HAP-1 (cell line): ENCODE measurements at regions not wholly inside any gene's neighbourhood (a gene's known extent, or its start where the extent isn't known, plus 50 kb on each side); places are given as distances from the start of the nearest gene placed in this dataset.
A peak's percentile ranks its signal among the peaks of the same experiment; 100 is the strongest.

Experiments used
- DNase-seq, 2 experiments: peaks; one replicate each; pipeline ENCODE4 v3.0.0-alpha.2; 2016 to 2020; ENCODE audit warnings: low spot score in 2 of 2
- H3K27me3 ChIP-seq: fragments of 250-450 bp; sonication (Bioruptor Pico); 2 replicates; pipeline ENCODE4 v1.5.1; 2020; ENCODE audit warnings: low read depth, mild to moderate bottlenecking, moderate library complexity
- H3K36me3 ChIP-seq: fragments of 250-450 bp; sonication (Bioruptor Pico); replicated peaks from 2 replicates; pipeline ENCODE4 v1.5.1; 2020; ENCODE audit warnings: mild to moderate bottlenecking
- H3K4me1 ChIP-seq: fragments of 250-450 bp; sonication (Bioruptor Pico); 2 replicates; pipeline ENCODE4 v1.5.1; 2020; ENCODE audit warnings: mild to moderate bottlenecking
- H3K4me3 ChIP-seq: fragments of 250-450 bp; sonication (Bioruptor Pico); 2 replicates; pipeline ENCODE4 v1.5.1; 2020; ENCODE audit warnings: mild to moderate bottlenecking, moderate library complexity
- H3K9me3 ChIP-seq: fragments of 250-450 bp; sonication (Bioruptor Pico); 2 replicates; pipeline ENCODE4 v1.5.1; 2020; ENCODE audit warnings: mild to moderate bottlenecking, moderate library complexity
- in situ Hi-C: fragments of 300-500 bp; cut with MboI; formaldehyde crosslinking; loops from 3 replicates; pipeline ENCODE4 v1.14.3; 2020; ENCODE audit warnings: low sequenced_read_pairs, inconsistent platforms, mixed read lengths

DNA sequence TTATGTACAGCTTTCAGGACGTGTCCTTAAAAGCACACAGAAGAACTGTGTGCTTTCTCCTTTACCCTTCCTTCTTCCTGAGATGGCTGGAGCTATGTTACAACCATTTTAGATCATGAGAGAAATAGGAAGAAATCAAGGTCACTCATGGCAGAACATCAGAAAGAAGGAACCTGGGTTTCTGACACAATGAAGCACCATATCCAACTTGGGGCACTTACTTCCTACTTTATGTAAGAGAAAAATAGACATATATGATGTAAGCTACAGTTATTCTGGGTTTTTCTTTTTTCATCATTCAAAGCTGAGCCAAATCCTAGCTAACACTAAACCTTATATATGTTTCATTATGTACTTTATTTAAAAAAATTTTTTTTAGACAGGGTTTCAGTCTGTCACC lies 79.5 kb downstream of the FAM161A start:
- no peaks in the 10 kb centered on the region for H3K9me3 ChIP-seq
- H3K27me3 ChIP-seq = no peaks in the 10 kb centered on the region
- no peak overlapping the region for H3K4me3 ChIP-seq
- no peaks in the 10 kb centered on the region for H3K36me3 ChIP-seq
- no peaks in the 10 kb centered on the region; the same call in 1 of the 2 replicates for H3K4me1 ChIP-seq
- no peak for DNase-seq
- in situ Hi-C loops = no loop called here

DNA sequence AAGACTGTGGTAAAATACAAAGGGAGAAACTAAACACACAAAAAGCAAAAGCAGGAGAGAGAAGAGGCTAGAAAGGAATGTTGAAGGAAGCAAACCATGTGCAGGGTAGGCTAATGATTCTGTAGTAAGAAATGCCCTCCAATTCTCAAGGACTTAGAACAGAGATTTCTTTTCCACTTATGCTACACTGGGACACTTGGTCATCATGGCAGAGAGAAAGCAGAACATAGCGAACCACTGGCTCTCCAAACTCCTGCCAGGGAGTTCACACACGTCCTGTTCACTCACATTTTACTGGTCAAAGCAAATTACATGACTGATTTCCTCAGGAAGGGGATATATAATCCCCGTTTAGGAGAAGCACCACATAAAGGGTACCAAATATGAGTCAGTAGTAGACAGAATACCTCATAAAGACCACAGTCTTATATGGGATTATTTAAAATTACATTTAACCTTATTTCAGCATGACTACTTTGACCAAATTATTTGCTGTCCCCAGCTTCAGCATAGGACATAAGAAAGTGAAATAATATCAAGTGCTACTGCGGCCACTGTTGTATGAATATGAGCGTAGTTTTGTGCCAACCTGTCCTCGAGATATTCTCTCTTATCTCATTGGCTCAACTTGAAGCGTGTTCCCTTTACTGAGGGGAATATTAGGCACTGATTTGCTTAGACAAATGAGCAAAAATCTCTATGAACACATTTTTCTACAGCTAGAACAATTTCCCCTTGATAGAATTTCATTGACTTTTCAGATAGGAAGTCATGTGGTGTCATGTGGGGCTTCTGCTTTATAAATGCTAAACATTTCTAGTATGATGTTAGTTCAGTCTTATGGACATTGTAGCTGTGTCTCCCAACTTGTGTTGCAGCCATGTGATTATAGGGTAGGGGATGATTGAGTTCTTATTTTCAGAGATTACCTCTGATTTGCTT lies 81.7 kb downstream of the FAM161A start:
- Histone ChIP-seq H3K4me1 (no peaks in the 10 kb centered on the region; the same call in 1 of the 2 replicates), H3K36me3 (no peaks in the 10 kb centered on the region), H3K4me3 (no peak overlapping the region), H3K27me3 (no peaks in the 10 kb centered on the region), H3K9me3 (no peaks in the 10 kb centered on the region)
- DNase-seq = no peak
- in situ Hi-C loops = no loop called here

DNA sequence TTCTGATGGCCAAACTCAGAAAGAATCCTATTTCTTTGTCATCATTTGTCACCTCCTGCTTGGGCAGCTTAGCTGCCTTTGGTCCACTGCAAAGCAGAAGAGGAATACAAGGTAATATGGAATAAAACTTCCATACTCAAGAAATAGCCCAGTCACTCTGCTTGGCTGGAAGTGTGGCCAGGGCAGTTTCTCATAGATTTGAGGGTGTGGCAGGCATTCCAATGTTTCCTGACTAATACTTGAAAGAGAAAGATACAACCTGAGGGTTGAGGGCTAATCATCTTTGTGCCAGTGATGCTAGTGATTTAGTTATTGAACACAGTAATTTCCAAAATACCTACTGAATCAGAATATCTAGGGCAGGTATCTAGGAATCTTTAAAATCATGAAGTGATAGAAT lies 83.1 kb downstream of the FAM161A start:
- DNase-seq = no peak
- Histone ChIP-seq H3K36me3 (no peaks in the 10 kb centered on the region), H3K9me3 (no peaks in the 10 kb centered on the region), H3K27me3 (no peaks in the 10 kb centered on the region), H3K4me1 (no peaks in the 10 kb centered on the region; the same call in 1 of the 2 replicates), H3K4me3 (no peak overlapping the region)
- in situ Hi-C loops = no loop called here

DNA sequence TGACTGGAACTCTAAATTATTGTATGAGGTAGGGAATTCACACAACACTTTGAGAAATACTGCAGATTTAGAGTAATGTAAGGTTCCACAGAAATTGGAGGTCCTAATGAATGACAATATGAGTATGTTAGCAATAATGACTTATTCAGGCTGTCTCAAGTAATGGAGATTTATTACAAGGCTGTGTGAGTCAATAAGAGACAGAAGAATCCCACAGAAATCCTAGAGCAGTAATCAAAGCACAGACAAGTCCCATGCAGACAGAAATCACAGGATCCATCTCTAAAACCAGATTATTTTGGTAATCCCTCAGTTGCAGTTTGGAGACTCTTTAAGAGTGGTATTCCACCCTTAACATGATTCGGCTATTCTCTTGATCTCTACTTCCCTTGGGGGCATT lies 83.6 kb downstream of the FAM161A start:
- in situ Hi-C loops = no loop called here
- DNase-seq = no peak

DNA sequence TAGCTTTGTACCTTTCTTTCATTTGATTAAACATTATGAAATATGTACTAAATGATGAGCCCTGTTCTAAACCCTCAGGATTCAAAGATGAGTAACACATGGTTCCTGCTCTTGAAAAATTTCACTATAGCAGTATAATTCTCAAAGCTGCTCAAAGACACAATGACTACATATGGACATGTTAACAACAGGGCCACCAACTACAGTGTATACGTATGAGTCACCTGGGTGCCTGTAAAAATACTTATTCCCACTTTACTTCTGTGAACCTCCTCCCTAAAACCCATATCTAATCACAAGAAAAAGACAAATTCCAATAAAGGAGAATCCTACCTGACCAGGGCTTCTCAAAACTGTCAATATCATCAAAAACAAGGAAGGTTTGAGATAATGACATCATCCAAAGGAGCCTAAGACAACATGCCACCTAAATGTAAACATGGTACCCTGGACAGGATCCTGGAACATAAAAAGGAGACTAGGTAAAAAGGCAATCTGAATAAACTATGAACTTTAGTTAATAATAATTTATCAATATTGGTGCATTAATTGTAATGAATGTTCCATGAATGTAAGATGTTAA lies 84.7 kb downstream of the FAM161A start:
- Histone ChIP-seq H3K4me3 (no peak overlapping the region), H3K27me3 (no peaks in the 10 kb centered on the region), H3K36me3 (no peaks in the 10 kb centered on the region), H3K9me3 (no peaks in the 10 kb centered on the region), H3K4me1 (peaks cover 4% of the 10 kb centered on the region)
- in situ Hi-C loops = no loop called here
- DNase-seq = no peak

More for the DNA sequence above, 83.6 kb downstream of the FAM161A start:
- Histone ChIP-seq H3K36me3 (no peaks in the 10 kb centered on the region), H3K27me3 (no peaks in the 10 kb centered on the region), H3K4me1 (no peaks in the 10 kb centered on the region; the same call in 1 of the 2 replicates), H3K4me3 (no peak overlapping the region), H3K9me3 (no peaks in the 10 kb centered on the region)

DNA sequence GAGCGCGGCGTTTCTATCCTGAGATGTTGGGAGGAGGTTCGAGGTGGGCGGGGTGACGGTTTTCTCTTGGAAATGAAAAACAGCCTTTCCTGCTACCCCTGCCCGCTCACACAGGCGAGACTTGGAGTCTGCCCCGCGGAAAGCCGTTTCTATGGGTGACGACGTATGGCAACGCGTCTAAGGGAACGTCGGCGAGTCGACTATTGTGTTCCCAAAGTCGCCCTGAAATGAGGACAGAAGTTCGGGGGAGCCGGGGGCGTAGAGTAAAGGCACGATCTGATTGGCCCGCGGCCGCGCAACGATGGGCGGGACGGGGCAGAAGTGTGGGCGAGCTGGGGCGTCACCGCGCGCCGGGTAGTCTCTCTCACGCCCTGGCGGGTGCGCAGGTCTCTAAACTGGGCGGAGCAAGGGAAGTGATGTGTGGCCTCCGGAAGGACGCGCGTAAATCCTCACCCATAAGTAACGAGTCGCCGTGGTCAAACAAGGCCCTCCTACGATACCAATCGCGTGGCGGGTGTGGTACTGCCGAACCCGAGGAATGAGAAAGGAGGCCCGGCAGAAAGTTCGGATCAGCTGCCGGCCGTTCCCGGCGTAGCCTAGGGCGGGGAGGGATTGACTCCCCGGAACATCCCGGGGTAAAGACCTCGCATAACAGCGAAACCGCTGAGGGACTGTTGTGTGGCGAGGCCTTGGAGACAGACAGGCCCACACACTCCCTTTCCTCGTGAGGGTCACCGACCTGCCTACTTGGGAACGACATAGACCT lies 89.6 kb downstream of the FAM161A start:
- no peaks in the 10 kb centered on the region for H3K27me3 ChIP-seq
- DNase-seq = peak; percentile 96 to 97
- in situ Hi-C loops = no loop called here
- H3K9me3 ChIP-seq = no peaks in the 10 kb centered on the region
- H3K4me1 ChIP-seq = peaks cover 7% of the 10 kb centered on the region
- H3K36me3 ChIP-seq = no peaks in the 10 kb centered on the region
- peak overlapping the region; percentile 50 for H3K4me3 ChIP-seq

DNA sequence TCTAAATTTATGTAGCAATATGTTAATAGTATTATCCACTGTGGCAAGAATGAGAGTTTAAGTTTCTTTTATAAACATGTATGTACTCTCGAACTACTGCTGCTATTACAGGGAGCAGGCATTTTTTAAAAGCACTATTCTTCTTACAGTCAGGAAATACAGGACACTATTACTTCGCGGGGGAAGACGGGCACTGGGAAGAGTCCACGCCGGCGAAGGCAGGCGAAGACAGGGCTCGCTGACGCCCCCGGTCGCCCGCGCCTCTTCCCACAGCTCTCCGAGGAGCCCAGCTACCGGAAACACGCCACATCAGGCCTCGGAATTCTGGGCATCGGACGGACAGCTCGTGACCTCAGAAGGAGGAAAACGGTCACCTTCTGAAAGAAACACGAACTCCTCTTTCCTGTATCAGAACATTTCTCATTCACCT lies 90.2 kb downstream of the FAM161A start:
- peak; percentile 53 to 80 for DNase-seq
- in situ Hi-C loops = no loop called here
- no peaks in the 10 kb centered on the region for H3K9me3 ChIP-seq
- H3K27me3 ChIP-seq = no peaks in the 10 kb centered on the region
- peak overlapping the region; percentile 50 for H3K4me3 ChIP-seq
- H3K36me3 ChIP-seq = no peaks in the 10 kb centered on the region
- peaks cover 7% of the 10 kb centered on the region for H3K4me1 ChIP-seq

DNA sequence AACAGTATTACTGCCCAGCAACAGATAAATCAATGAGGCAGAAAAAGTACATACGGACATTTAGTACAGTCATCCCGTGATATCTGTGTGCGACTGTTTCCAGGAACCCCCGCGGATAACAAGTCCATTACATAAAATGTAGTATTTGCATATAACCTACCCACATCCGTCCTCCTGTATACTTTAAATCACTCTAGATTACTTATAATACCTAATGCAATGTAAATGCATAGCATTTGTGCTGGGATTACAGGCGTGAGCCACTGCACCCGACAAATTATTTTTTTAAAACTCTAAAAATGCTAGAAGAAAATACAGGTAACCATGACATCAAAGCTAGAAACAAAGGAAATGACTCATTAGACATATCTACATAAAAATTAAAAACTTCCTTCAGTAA lies 91.6 kb downstream of the FAM161A start:
- no peaks in the 10 kb centered on the region for H3K9me3 ChIP-seq
- no peak overlapping the region for H3K4me3 ChIP-seq
- DNase-seq = no peak
- H3K36me3 ChIP-seq = no peaks in the 10 kb centered on the region
- no peaks in the 10 kb centered on the region for H3K27me3 ChIP-seq
- in situ Hi-C loops = no loop called here
- peaks cover 7% of the 10 kb centered on the region for H3K4me1 ChIP-seq

DNA sequence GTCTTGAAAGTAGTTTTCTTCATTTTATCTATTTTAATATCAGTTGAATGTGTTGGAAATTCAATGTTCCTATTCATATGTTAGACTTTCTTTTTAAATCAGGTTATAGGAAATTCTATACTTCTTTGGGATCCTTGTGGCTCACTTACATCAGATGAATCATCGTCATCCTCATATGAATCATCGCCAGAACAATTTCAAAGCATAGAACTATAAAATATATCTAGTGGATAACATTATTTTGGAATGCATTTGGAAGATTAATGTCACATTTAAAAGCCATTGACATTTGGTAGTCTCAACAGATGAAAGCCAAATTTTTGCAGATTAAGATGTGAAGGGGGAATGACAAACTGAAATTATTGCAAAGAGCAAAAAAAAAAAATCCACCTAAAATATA lies 94.1 kb downstream of the FAM161A start:
- peaks cover 7% of the 10 kb centered on the region for H3K4me1 ChIP-seq
- H3K4me3 ChIP-seq = no peak overlapping the region
- DNase-seq = no peak
- H3K36me3 ChIP-seq = no peaks in the 10 kb centered on the region
- no peaks in the 10 kb centered on the region for H3K27me3 ChIP-seq
- no peaks in the 10 kb centered on the region for H3K9me3 ChIP-seq
- in situ Hi-C loops = no loop called here

DNA sequence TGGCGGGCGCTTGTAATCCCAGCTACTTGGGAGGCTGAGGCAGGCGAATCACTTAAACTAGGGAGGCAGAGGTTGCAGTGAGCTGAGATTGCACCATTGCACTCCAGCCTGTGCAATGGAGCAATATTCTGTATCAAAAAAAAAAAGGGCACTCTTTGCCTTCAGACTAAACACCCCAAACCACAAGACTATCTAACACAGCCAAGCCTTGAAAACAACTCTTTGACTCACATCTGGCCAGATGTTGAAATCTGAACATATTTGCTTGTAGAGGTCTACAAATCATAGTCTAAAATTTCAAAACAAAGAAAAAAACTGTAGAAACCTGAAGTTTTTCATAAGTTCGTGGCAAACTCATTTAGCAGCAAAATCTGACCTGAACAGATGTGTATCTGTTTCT lies 94.9 kb downstream of the FAM161A start:
- Histone ChIP-seq H3K27me3 (no peaks in the 10 kb centered on the region), H3K4me1 (peaks cover 3% of the 10 kb centered on the region), H3K36me3 (no peaks in the 10 kb centered on the region), H3K4me3 (no peak overlapping the region), H3K9me3 (no peaks in the 10 kb centered on the region)
- DNase-seq = no peak
- in situ Hi-C loops = no loop called here

DNA sequence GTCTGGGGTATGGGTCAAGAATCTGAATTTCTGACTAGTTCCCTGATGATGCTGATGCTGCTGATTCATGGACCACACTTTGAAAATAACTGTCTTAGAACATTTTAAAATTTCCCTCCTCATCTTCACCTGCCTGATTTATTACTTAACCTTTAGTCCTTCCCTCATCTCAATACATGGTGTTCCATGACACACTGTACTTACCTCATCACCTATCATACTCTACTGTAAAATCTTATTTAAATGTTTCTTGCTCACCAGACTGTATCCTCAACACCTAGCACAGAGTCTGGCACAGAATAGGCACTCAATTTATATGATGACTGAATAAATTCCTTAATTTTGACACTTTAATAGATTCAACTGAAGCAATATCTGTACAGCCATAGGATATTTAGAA lies 95.7 kb downstream of the FAM161A start:
- no peak for DNase-seq
- no peaks in the 10 kb centered on the region for H3K9me3 ChIP-seq
- H3K4me3 ChIP-seq = no peak overlapping the region
- H3K27me3 ChIP-seq = no peaks in the 10 kb centered on the region
- H3K36me3 ChIP-seq = no peaks in the 10 kb centered on the region
- peaks cover 3% of the 10 kb centered on the region for H3K4me1 ChIP-seq
- in situ Hi-C loops = no loop called here

DNA sequence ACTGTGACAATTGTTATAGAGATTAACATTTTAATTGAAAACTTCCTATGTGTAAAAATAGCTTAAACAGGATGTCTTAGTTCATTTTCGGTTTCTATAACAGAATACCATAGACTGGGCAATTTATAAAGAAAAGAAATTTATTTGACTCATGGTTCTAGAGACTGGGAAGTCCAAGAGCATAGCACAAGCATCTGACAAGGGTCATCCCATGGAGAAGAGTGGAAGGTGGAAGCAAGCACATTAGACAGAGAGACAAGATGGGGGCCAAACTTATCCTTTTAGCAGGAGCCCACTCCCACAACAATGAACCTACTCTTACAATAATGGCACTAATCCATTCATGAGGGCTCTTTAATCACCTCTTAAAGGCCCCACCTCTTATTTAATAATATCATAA lies 100.3 kb downstream of the FAM161A start:
- DNase-seq = no peak
- Histone ChIP-seq H3K27me3 (no peaks in the 10 kb centered on the region), H3K9me3 (no peaks in the 10 kb centered on the region), H3K4me3 (no peak overlapping the region), H3K4me1 (no peaks in the 10 kb centered on the region), H3K36me3 (no peaks in the 10 kb centered on the region)
- in situ Hi-C loops = no loop called here

DNA sequence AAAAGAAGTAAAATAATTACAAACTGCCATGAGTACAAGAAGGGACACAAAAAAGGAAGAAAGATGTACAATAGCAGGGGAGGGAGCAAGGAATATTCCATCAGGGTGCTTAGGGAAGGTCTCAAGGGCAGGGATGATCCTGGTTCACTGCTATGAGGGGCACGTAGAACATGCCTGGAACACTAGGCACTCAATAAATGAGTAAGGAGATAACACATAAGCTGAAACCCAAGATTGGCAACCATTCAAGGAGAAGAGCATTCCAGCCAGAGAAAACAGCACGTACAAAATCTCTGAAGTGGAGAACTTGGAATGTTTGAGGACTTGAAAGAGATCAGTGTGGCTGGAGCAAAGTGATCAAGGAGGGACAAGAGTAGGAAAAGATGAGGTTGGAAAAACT lies 103.2 kb downstream of the FAM161A start:
- Histone ChIP-seq H3K9me3 (no peaks in the 10 kb centered on the region), H3K4me3 (no peak overlapping the region), H3K36me3 (no peaks in the 10 kb centered on the region), H3K4me1 (no peaks in the 10 kb centered on the region), H3K27me3 (no peaks in the 10 kb centered on the region)
- DNase-seq = no peak
- in situ Hi-C loops = no loop called here

DNA sequence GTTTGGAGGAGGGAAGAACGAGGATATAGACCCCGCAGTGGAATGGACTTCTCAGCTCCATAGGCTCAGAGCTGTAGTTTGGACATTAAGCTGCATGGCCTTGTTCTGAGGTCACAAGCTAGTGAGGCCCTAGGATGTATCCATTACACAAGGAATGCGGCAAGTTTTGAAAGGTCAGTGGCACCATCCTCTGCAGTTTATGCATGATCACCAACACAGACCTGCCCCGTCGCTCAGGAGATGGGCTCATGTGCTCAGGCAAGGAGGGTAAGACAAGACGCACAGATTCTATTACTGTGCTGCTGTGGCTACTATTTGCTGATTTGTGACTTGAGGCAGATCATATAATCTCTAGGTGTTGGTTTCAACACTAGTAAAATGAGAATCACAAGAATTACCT lies 110.9 kb downstream of the FAM161A start:
- no peaks in the 10 kb centered on the region for H3K27me3 ChIP-seq
- no peak overlapping the region for H3K4me3 ChIP-seq
- in situ Hi-C loops = no loop called here

More for the DNA sequence above, 110.9 kb downstream of the FAM161A start:
- Histone ChIP-seq H3K4me1 (no peaks in the 10 kb centered on the region), H3K36me3 (no peaks in the 10 kb centered on the region), H3K9me3 (no peaks in the 10 kb centered on the region)
- DNase-seq = no peak
